ENCODE measurements at regions not wholly inside any gene's neighbourhood (a gene's known extent, or its start where the extent isn't known, plus 50 kb on each side); places are given as distances from the start of the nearest gene placed in this dataset.

- no peak overlapping the region for H3K4me3 ChIP-seq
- no peaks in the 10 kb centered on the region for H3K36me3 ChIP-seq (ENCODE audit: control insufficient read depth in 2 of 2, insufficient read depth in 2 of 2, low read length in 1 of 2)
- H3K27ac ChIP-seq (ENCODE audit: control insufficient read depth, insufficient read depth): no peak overlapping the region
- no peaks in the 10 kb centered on the region for H4K20me1 ChIP-seq (ENCODE audit: control insufficient read depth, insufficient read depth)
- SMC1A ChIA-PET (ENCODE audit: uncharacterized antibody, unreplicated experiment): no interaction called here
- H3K4me1 ChIP-seq (ENCODE audit: control insufficient read depth, insufficient read depth, low read length): peaks cover 9% of the 10 kb centered on the region; the same call in 1 of the 2 replicates
- RAD21 ChIA-PET (ENCODE audit: unreplicated experiment): no interaction called here
- no peak overlapping the region for H2AFZ ChIP-seq (ENCODE audit: control insufficient read depth, low read depth, low read length)
- ATAC-seq: no peak
- no peak overlapping the region for H3K9ac ChIP-seq (ENCODE audit: control insufficient read depth, insufficient read depth, low read length)
- no peaks in the 10 kb centered on the region; the same call in 1 of the 2 replicates for H3K79me2 ChIP-seq (ENCODE audit: control insufficient read depth, insufficient read depth, low read length)
- intact Hi-C loops (cut with micrococcal nuclease; ENCODE audit: unreplicated experiment) (no loop called here), in situ Hi-C loops (cut with MboI) (no loop called here)
- BruUV-seq (replicated peaks): no TSS peak
- no peak for FAIRE-seq
- DNase-seq (ENCODE audit: low read depth, low spot score): no peak
- CTCF ChIA-PET: no interaction called here
- 30% methylated on average over 5 of the region's 5 CpGs for WGBS (ENCODE audit: insufficient coverage, insufficient replicate concordance, low lambda C conversion rate, missing lambda C conversion rate)
- H3K4me2 ChIP-seq (ENCODE audit: control insufficient read depth, insufficient read depth): no peak overlapping the region
- TF ChIP-seq ATF2 (IDR thresholded peaks at IDR 0.05; ENCODE audit: low read length): no peak
- no peak for TF ChIP-seq HDGF (IDR thresholded peaks at IDR 0.05)
- TF ChIP-seq PML (IDR thresholded peaks at IDR 0.05; ENCODE audit: low read length): no peak
- TF ChIP-seq EED (IDR thresholded peaks at IDR 0.05; ENCODE audit: low read depth): no peak
- no peak for TF ChIP-seq MTA3 (IDR thresholded peaks at IDR 0.05; ENCODE audit: borderline replicate concordance, low read length)
- TF ChIP-seq MTA2 (IDR thresholded peaks at IDR 0.05; ENCODE audit: low read depth): no peak
- no peak for TF ChIP-seq POLR2AphosphoS5 (IDR thresholded peaks at IDR 0.05; ENCODE audit: low read length)
- no peak for TF ChIP-seq IKZF2 (IDR thresholded peaks at IDR 0.05)
- TF ChIP-seq NR2C2 (IDR thresholded peaks at IDR 0.05; ENCODE audit: borderline replicate concordance, control insufficient read depth, insufficient read length, low read depth): no peak
- no peak for TF ChIP-seq ZNF592 (IDR thresholded peaks at IDR 0.05)
- TF ChIP-seq ZNF24 (IDR thresholded peaks at IDR 0.05): no peak
- no peak for TF ChIP-seq GABPA (IDR thresholded peaks at IDR 0.05; ENCODE audit: low read depth)
- TF ChIP-seq ELK1 (IDR thresholded peaks at IDR 0.05; ENCODE audit: low read depth, low read length): no peak
- TF ChIP-seq, protein P1, sequence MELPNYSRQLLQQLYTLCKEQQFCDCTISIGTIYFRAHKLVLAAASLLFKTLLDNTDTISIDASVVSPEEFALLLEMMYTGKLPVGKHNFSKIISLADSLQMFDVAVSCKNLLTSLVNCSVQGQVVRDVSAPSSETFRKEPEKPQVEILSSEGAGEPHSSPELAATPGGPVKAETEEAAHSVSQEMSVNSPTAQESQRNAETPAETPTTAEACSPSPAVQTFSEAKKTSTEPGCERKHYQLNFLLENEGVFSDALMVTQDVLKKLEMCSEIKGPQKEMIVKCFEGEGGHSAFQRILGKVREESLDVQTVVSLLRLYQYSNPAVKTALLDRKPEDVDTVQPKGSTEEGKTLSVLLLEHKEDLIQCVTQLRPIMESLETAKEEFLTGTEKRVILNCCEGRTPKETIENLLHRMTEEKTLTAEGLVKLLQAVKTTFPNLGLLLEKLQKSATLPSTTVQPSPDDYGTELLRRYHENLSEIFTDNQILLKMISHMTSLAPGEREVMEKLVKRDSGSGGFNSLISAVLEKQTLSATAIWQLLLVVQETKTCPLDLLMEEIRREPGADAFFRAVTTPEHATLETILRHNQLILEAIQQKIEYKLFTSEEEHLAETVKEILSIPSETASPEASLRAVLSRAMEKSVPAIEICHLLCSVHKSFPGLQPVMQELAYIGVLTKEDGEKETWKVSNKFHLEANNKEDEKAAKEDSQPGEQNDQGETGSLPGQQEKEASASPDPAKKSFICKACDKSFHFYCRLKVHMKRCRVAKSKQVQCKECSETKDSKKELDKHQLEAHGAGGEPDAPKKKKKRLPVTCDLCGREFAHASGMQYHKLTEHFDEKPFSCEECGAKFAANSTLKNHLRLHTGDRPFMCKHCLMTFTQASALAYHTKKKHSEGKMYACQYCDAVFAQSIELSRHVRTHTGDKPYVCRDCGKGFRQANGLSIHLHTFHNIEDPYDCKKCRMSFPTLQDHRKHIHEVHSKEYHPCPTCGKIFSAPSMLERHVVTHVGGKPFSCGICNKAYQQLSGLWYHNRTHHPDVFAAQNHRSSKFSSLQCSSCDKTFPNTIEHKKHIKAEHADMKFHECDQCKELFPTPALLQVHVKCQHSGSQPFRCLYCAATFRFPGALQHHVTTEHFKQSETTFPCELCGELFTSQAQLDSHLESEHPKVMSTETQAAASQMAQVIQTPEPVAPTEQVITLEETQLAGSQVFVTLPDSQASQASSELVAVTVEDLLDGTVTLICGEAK (IDR thresholded peaks at IDR 0.05; ENCODE audit: borderline replicate concordance): no peak
- TF ChIP-seq SRF (IDR thresholded peaks at IDR 0.05; ENCODE audit: low read depth in 2 of 2, low read length in 2 of 2): no peak
- H3K27me3 ChIP-seq (replicated peaks in 1 of 2; ENCODE audit: control insufficient read depth in 2 of 2, insufficient read depth in 2 of 2, low read length in 1 of 2): no peaks in the 10 kb centered on the region
- POLR2A ChIA-PET: no interaction called here
- H3K9me3 ChIP-seq (replicated peaks; ENCODE audit: control insufficient read depth, insufficient read depth, low read length): no peaks in the 10 kb centered on the region; the same call in 2 of the 3 replicates
These were observed 119.1 kb upstream of the PZP start for GRCh38 chr12:9327320-9327719.
